NCI-H226 (cell line): ENCODE measurements at regions not wholly inside any gene's neighbourhood (a gene's known extent, or its start where the extent isn't known, plus 50 kb on each side); places are given as distances from the start of the nearest gene placed in this dataset.
"Not testable (repeated sequence)": the region's sequence is repeated elsewhere in the genome, so short reads cannot be mapped to it uniquely, and the experiment has no call there.

Experiments used
- DNase-seq: peaks from one replicate; pipeline ENCODE4 v3.0.0-alpha.2; 2015

GRCh38 chr5:21315376-21315775 lies 1327.4 kb upstream of the CDH18 start:
- DNase-seq = not testable (repeated sequence)

GRCh38 chr5:21301205-21301604 lies 1313.2 kb upstream of the CDH18 start:
- DNase-seq = not testable (repeated sequence)

- not testable (repeated sequence) for DNase-seq
Observed at GRCh38 chr5:21274361-21274760, 1286.4 kb upstream of the CDH18 start.

- no peak for DNase-seq
Observed at GRCh38 chr5:21263361-21263760, 1275.4 kb upstream of the CDH18 start.

- no peak for DNase-seq
Observed at GRCh38 chr5:21254161-21254560, 1266.2 kb upstream of the CDH18 start.

GRCh38 chr5:21244982-21245381 lies 1257.0 kb upstream of the CDH18 start:
- DNase-seq = no peak

GRCh38 chr5:21238786-21239185 lies 1250.8 kb upstream of the CDH18 start:
- peak; percentile 18 for DNase-seq

GRCh38 chr5:21237461-21237860 lies 1249.5 kb upstream of the CDH18 start:
- no peak for DNase-seq

GRCh38 chr5:21236971-21237427 lies 1249.0 kb upstream of the CDH18 start:
- DNase-seq = no peak

GRCh38 chr5:21236104-21236503 lies 1248.1 kb upstream of the CDH18 start:
- DNase-seq = no peak

GRCh38 chr5:21225223-21226064 lies 1237.4 kb upstream of the CDH18 start:
- no peak for DNase-seq

GRCh38 chr5:21221616-21222015 lies 1233.6 kb upstream of the CDH18 start:
- no peak for DNase-seq

- DNase-seq = no peak
Observed at GRCh38 chr5:21219966-21220365, 1232.0 kb upstream of the CDH18 start.

GRCh38 chr5:21219251-21219650 lies 1231.3 kb upstream of the CDH18 start:
- peak; percentile 30 for DNase-seq

GRCh38 chr5:21212026-21212425 lies 1224.0 kb upstream of the CDH18 start:
- DNase-seq = no peak

GRCh38 chr5:21209409-21209808 lies 1221.4 kb upstream of the CDH18 start:
- no peak for DNase-seq

GRCh38 chr5:21199087-21199486 lies 1211.1 kb upstream of the CDH18 start:
- DNase-seq = no peak

GRCh38 chr5:21195145-21195544 lies 1207.1 kb upstream of the CDH18 start:
- no peak for DNase-seq

- DNase-seq = no peak
Observed at GRCh38 chr5:21185536-21185935, 1197.5 kb upstream of the CDH18 start.

- no peak for DNase-seq
Observed at GRCh38 chr5:21184581-21184980, 1196.6 kb upstream of the CDH18 start.

- no peak for DNase-seq
Observed at GRCh38 chr5:21181609-21182125, 1193.7 kb upstream of the CDH18 start.

- DNase-seq = no peak
Observed at GRCh38 chr5:21173526-21173925, 1185.5 kb upstream of the CDH18 start.

GRCh38 chr5:21173036-21173435 lies 1185.0 kb upstream of the CDH18 start:
- no peak for DNase-seq

GRCh38 chr5:21171038-21171437 lies 1183.0 kb upstream of the CDH18 start:
- no peak for DNase-seq

- DNase-seq = no peak
Observed at GRCh38 chr5:21168557-21168956, 1180.6 kb upstream of the CDH18 start.
